RPMI8226 (cell line): ENCODE measurements at regions not wholly inside any gene's neighbourhood (a gene's known extent, or its start where the extent isn't known, plus 50 kb on each side); places are given as distances from the start of the nearest gene placed in this dataset.
"Not testable (repeated sequence)": the region's sequence is repeated elsewhere in the genome, so short reads cannot be mapped to it uniquely, and the experiment has no call there.

Experiments used
- DNase-seq: peaks from one replicate; pipeline ENCODE4 v3.0.0-alpha.2; 2015

DNA sequence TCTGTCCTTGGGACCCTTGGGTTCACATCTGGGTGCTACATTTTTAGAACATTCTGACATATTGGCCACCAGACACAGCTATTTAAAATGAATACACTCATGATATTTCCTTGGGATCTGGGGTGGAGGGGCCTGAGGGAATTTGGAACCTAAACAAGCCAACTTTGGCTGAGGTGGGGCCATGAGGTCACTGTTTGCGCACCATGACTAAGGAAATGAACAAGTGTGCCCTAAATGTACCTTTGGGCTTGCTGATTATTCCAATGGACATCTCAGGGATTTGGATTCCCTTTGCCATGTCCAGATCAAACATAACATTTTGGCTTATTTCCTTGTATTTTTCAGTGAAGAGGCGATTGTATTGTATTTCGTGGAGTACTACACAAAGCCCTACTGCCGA lies 80.5 kb upstream of the SEC11C start:
- DNase-seq, result no peak

DNA sequence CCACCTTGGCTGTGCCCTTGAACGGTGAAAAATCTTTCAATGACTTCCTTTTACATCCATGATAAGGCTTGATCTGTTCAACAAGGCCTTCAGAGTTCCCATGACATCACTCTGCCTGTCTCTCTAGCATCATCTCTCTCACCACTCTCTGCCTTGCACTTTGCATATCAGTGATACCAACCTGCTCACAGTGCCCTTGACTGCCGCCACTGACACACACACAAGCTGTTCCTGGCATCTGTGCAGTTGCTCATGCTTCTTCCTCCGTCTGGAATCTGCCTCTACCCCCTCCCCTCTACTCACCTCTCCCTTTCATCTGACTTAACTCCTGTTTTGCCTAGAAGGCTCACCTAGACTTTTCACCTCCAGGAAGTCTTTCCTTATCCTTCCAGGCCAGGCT lies 79.1 kb upstream of the SEC11C start:
- DNase-seq, result no peak

DNA sequence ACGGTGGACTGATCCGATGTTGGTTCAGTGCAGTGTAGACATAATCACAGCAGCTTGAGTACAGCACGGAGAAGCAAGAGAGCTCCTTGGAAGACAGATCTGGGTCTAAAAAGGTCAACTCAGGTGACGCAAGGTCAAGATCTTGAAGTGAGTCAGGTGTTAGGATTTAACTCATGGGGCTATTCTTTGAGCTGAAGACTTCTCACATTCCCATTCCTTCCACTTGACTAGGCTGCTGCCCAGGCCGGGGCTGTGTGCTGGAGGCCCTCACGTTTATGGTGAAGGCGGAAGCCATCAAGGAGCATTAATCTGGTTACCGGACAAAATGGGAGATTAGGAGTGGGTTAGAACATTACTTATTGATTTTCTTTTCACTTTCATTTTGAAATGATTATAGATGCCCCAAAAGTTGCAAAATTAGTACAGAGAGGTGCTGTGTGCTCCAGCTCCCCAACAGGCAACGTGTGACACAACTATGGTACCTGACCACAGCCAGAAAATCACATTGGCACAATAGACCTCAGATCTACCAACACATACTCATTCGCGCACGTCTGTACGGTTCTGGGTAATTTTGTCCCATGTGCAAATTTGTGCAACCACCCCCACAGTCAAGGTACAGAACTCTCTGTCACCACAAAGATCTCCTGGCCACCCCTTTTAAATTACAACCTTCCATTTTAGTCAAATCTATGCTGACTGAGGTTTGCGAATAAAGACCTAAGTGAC lies 77.6 kb upstream of the SEC11C start:
- no peak for DNase-seq

DNA sequence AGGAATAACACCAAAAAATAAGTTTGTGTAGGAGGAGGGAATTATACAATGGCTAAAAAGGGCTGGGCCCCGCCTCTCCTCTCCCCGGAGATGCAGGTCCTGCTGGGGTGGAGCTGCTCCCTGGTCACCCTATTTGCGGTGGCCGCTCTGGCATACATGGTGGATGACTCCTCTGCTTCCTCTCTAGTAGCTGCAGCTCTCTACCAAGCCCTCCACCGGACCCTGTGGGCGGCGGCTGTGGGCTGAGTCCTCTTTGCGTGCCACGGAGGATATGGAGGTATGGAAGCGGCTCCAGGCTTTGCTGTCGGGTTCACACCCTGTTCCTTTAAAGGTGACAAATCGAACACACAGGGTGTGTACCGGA lies 77.1 kb upstream of the SEC11C start:
- DNase-seq, result no peak

DNA sequence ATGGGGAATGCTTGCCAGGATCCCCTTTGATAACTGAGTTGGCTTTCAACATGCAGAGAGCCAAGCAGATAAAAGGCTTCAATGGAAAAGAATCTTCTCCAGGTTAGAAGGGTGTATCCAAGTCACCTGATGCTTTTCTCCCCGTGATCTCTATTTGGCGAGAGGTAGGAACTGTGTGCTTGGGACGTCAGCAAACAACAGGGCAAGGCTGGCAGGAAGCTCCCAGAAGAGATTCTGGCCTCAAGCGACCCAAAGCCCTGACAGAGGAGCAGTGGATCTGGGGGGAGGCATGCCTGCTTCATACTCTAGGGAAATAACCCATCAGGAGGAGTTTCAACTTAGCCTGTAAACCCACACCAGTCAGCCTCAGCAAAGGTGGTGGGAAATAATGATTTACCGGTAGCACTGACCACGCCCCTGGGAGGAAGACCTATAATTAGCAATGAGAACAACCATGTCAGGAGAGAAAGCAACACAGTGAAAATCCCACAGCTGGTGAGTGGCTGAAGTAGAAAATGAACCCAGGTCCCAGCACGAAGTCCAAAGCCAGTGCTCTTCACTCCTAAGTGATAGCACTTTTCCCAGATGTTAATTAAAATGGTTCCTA lies 76.3 kb upstream of the SEC11C start:
- DNase-seq, result no peak

DNA sequence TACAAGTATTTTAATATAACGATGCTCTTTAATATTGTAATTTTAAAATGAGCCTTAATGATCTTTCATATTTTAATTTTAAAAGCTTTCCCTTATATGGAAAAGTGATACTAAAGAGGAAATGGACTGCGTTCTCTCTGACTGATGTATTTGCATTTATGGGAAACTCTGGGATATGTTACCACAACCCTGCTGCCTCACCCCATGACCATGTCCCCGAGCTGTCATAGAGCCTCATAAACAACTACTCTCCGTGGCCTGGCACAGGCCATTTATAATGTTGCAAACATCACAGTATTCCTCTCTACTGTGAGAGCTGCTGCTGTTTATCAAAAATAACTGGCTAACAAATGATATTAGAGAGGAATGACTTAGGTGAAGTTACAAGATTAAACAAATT lies 75.8 kb upstream of the SEC11C start:
- no peak for DNase-seq

DNA sequence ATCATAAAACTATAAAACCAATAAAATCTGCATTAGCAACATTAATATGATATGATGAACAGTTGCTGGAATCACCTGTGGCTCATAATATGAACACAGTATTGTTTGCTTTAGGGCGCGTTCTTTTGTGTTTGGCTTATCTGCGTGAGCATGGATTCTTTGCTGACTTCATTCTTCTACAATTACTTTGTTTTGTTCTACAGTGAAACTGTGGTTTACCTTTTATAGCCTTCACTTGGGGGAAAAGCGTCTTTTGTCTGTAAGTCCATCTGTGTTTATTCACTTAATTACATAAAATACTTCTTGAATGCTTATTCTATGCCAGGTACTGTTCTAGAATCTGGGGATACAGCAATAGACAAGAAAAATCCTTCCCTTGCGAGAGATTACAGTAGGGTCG lies 74.0 kb upstream of the SEC11C start:
- DNase-seq, result no peak

DNA sequence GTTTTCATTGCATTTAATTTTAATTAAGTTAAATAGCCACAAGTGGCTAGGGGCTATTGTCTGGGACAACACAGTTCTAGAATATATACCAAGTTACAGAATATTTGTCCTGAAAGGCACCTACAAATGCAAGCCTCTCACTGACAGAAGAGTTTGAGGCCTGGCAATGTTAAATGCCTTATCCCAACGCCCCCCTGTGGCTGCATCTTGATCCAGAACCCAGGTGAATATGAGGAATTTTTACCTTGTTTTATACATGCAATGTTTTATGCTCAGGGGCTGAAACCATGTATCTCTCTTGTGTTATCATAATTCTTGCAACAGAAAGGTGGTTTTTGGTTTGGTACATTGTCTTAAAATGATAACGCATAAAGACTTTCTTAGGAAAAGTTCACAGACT lies 71.8 kb upstream of the SEC11C start:
- peak; percentile 48 for DNase-seq

DNA sequence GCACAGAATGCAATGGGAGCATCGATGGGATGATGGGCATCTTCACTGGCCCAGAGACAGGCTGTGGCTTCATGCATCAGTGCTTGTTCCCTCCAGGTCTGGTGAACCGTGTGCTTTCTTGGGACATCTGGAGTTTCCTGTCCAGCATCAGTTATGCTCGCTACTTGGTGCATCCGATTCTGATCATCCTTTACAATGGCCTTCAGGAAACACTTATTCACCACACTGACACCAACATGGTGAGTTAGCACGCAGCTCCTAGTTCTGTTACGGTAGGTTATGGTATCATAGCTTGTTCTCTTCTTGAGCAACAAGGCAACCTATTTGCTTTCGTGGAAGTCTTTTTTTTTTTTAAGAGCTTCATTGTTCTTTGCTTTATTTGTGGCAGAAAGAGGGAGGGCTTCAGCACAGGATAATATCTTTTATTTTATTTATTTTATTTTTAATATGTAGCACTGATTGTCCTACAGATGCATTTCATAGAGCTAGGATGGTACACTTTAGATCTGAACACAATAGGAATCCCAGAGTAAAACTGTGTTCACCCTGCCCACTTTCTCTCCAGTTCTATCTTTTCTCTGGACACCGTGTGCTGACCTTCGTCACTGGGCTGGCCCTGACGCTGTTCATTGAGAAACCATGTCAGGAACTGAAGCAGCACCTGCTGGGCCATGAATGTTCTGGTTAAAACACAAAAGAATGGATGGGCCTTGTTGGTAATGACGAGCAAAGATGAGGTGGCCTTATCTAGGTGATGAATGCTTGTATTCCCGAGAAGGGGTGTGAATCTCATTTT lies 71.2 kb upstream of the SEC11C start:
- DNase-seq, result no peak

DNA sequence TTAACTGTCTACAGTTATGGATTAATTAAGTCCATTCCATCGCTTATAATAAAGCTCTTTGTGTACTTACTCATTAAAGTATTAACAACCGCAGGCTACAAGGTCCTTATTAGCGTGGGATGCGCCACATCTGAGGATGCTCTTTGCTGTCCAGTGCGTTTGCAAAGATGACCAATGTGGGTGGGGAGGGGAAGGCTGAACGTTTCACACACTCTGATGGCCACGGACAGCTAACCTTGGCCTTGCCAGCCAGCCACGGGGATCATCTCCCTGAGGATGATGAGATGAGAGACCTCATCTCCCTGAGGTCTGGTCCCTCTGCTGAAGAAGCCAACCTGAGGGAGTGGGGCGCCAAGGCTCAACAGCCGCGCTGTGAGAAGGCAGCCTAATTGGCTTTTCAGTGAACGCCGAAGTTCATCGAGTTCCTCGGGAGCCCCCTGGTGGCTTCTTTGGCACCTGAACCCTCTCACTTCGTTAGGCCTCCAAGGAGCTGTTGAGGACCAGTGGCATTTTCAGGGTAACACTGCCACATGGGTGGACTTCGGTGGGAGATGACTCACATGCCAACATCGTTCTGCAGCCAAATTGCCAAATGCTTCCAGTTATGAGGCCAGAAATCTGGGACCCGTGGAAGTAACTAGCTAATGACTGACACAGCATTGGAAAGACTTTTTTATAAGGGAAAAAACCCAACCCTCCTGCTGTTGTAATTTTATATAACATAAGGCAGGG lies 69.3 kb upstream of the SEC11C start:
- DNase-seq, result peak; percentile 86

DNA sequence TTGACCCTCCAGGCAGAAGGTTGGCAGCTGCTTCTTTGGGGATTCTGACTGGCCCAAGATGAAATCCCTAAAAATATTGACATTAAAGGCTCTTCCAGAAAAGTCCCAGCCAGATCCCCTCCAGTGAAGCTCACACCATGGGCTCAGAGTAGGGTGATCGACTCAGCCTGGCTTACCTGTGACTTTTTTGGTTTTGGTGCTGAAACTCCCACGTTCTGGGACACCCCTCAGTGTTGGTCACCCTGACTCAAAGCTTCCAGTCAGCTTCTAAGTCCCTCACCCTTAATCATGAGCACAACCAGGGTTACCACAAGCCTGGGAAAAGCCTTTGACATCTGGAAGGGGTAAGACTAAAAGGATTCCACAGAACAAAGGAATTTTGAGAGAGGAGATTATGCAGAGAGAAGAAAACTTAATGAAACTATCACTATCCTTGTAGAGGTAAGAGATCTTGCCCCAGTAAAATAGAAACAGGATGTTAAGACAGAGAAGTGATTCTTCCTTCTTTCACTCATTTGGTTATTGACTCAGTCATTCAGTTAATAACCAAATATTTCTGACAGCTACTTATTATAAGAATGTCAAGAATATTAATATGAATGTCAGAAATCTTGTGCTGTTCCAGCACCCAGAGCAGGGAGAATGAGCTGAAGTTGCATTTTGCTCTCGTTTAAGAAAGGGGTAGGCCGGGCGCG lies 66.8 kb upstream of the SEC11C start:
- DNase-seq, result no peak

DNA sequence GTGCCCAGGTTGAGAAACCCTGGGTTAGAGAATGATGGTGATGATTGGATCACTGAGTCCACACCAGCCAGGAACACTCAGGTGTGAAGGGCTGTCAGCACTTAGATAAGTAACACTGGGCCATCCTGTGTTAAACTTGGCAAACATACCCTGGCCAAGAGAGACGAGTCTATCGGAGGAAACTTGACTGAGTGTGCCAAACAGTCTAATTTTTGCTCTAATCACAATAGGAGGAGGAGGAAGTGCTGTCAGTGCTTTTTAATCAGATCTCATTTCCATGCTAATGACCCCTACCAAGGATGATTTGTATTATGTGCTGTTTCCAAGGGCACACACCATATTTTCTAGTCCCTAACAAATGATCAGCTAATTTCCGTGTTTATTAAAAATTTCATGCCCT lies 63.8 kb upstream of the SEC11C start:
- no peak for DNase-seq

DNA sequence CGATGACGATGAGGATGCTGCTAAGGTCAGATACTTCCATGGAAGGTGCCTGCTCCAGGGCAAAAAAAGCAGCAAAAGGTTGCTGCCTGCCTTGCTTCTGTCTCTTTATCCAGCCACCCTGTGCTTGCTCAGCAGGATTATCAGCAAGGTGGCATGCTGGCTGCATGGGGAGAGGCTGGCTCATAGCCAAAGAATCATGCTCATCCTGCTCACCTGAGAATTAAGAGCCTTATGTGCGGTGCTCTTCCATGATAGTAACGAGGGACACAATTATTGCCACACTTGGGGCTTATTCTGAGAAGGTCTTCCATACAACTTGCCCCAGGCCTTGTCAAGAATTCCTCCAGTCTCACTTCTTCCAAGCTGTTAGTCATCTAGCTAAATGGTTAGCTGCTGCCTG lies 60.4 kb upstream of the SEC11C start:
- DNase-seq, result peak; percentile 61

DNA sequence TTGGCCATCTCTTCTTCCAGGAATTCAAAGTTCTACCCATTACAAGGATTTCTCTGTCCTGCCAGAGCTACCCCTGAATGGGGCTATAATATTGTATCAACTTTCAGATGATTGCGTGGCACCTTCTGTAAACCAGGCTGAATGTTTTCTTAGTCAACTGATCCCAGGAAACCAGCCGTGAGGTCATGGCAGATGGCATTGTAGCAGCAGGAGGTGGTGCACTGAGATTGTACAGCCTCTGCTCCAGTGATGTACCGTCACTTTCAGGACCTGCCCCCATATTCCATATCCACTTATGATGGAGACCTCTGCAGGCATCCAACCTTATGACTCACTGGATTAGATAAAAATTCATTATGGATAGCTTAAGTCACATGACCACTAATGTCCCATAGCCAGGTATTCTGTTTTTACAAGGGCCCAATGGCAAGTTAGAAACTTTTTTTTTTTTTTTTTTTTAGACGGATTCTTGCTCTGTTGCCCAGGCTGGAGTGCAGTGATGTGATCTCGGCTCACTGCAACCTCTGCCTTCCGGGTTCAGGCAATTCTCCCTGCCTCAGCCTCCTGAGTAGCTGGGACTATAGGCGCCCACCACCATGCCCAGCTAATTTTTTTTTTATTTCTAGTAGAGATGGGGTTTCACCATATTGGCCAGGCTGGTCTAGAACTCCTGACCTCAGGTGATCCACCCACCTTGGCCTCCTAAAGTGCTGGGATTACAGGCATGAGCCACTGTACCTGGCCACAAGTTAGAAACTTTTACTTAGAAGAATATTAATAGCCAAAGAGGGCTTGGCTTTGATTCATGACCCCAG lies 59.8 kb upstream of the SEC11C start:
- not testable (repeated sequence) for DNase-seq

DNA sequence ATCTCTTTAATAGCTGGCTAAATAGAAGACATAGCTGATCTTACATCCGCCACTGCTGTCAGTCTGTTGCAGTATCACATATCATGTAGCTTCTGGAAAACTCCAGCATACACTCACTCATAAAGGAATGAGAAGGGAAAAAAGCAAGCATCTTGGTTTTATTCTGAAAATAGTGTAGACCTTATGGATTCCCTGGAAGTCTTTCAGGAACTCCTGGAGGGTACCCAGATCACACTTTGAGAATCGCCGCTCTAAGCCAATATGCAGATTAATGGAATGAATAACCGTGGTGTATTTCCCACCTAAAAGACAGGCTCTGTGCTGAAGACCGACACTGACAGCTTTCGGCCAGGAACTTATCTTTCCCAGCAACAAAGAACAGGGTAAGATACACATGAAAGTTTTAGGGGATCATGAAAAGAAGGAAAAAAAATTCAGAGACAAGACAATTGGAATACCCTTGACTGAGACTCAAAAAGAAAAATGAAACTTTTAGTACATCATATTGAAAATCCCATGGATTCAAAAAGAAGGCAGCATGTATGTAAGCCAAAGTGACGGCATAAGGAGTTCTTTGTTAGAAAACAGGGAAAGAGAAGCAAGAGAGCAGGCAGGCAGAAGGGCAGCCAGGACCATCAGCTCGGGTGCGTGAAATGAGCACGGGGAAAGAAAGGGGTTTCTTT lies 56.4 kb upstream of the SEC11C start:
- no peak for DNase-seq

DNA sequence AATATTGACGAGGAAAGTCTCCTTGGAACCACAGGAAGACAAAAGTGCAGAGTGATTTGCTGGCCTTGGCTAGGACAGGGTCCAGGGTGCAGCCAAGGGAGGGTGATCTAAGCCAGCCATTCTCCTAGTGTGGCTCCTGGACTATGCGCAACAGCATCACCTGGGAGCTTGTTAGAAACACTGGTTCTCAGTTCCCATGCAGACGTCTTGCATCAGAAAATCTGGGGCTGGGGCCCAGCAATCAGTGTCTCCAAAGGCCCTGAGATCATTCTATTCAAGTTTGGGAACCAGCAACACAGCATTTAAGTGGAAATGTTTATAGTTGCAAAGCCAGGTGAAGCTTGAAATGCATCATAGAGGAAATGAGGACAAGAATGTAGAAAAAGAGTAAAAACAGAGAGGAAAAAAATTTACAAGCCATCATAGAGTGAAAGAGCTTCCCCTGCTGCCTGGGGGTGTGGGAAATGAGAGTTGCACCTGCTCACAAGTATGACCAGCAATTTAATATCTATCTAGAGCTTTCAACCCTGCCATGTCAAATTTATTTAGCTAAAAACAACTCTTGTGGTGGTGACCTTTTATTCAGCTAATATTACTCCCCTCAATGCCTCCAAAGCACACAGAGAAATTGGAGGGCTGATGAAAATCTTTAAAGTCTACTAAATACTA lies 54.4 kb upstream of the SEC11C start:
- no peak for DNase-seq

DNA sequence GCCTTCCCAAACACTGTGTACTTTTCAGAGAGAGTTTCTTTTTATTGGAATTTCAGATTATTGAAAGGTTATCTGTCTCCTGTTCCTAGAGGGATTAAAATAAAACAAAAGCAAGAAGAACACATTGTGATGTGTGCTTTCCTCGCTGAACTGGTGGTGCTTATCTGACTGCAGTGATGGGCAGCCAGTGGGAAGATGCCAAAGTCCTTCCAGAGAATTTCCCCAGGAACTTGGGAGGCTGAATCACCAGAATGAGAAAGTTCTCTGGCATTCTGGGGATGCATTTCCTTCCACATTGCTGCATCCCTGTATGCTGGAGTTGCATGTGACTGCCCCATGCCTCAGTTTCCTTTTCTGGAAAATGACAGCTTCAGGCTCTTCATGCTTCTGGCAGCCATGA lies 53.9 kb upstream of the SEC11C start:
- DNase-seq, result no peak

DNA sequence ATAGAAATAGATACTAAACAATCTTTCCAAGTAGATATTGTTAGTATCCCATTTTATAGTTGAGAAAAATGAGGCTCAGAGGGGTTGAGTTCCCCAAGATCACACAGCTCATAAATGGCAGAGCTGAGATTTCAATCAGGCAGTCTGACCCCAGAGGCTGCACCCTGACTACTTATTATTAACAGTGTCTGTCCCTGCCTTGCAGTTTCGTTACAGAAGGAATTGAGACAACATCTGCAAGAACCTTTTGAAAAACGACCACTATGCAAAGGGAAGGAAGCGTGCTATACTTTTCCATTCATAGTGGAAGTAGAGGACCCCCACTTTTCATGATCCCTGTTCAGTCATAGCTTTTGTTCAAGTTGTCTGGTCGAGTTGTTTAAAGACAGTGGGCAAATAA lies 53.2 kb upstream of the SEC11C start:
- no peak for DNase-seq

DNA sequence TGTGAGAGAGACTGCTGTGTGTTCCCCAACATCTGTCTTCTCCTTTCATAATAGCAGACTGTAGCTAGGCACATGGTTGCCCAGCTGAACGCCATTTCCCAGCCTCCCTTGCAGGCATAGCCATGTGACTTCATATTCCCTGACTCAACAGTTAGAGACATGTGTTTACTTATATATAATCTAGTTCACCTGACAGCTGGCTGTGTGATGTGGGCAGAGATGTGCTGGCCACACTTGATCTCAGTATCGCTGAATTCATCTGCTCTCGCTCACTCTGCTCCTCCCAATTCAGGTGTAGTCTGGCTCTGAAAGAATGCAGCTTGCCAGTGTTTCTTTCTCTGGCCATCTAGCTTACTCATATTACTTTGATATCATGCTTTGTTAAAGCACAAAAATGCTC lies 52.3 kb upstream of the SEC11C start:
- peak; percentile 49 for DNase-seq
